ENCODE measurements at regions not wholly inside any gene's neighbourhood (a gene's known extent, or its start where the extent isn't known, plus 50 kb on each side); places are given as distances from the start of the nearest gene placed in this dataset.

GRCh38 chr12:72747111-72747849 is 475.1 kb downstream of the TRHDE start (continued):
- TF ChIP-seq TBP (IDR thresholded peaks at IDR 0.05; ENCODE audit: low read depth, low read length) (no peak), RXRA (IDR thresholded peaks at IDR 0.05; ENCODE audit: insufficient read depth, low read depth, low read length) (no peak), ATF2 (IDR thresholded peaks at IDR 0.05; ENCODE audit: low read length) (no peak), CTBP2 (IDR thresholded peaks at IDR 0.05; ENCODE audit: borderline replicate concordance, insufficient read depth, insufficient read length, low read length) (no peak), TAF7 (optimal IDR thresholded peaks at IDR 0.05; ENCODE audit: borderline replicate concordance, low read depth, low read length) (no peak)

All from H1 (cell line).